Astrocyte (in vitro differentiated cells and primary cell): ENCODE measurements at regions not wholly inside any gene's neighbourhood (a gene's known extent, or its start where the extent isn't known, plus 50 kb on each side); places are given as distances from the start of the nearest gene placed in this dataset.

ENCODE experiments used
- CTCF ChIP-seq: IDR thresholded peaks from 2 replicates; pipeline ENCODE4 v1.5.1; 2011; ENCODE audit warnings: low read depth, mild to moderate bottlenecking, inconsistent platforms, low read length, moderate library complexity; ENCODE audit not compliant: insufficient read depth
- EZH2 ChIP-seq: IDR thresholded peaks from 2 replicates; pipeline ENCODE4 v1.6.1; 2012; ENCODE audit warnings: mild to moderate bottlenecking, low read length, inconsistent platforms; ENCODE audit not compliant: insufficient read depth

DNA sequence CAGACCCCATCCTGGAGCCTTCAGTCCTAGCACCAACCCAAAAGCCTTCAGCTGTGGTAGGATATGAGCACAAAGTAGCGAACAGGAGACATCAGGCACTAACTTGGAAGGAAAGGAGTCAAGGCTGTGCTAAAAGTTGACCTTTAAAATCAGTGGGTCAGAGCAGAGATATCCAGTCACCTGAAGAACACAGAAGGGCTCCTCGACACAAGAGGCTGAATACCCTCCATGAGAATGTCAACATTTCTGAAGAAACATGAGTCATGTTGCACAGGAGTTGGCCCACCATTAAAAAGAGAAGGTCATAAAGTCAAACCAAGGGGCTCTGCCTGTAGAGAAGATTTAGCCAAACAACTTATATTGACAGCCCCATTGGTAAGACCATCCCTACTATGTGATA lies 172.5 kb downstream of the PLPP3 start:
- TF ChIP-seq CTCF = no peak
- no peak for TF ChIP-seq EZH2
